Epithelial cell of proximal tubule (primary cell): ENCODE measurements at regions not wholly inside any gene's neighbourhood (a gene's known extent, or its start where the extent isn't known, plus 50 kb on each side); places are given as distances from the start of the nearest gene placed in this dataset.

ENCODE experiments used
- DNase-seq: peaks from one replicate; pipeline ENCODE4 v3.0.0-alpha.2; 2011; ENCODE audit warnings: low read depth
- H3K4me3 ChIP-seq: 2 replicates; pipeline ENCODE4 v1.5.1; 2011; ENCODE audit warnings: low read depth, mild to moderate bottlenecking, low read length
- CTCF ChIP-seq: conservative IDR thresholded peaks from 2 replicates; pipeline ENCODE4 v1.5.1; 2012; ENCODE audit warnings: low read depth, mild to moderate bottlenecking, low read length

GRCh38 chr2:139165041-139165440 lies 384.9 kb upstream of the NXPH2 start:
- no peak for TF ChIP-seq CTCF
- no peak for DNase-seq
- no peak overlapping the region for H3K4me3 ChIP-seq

DNA sequence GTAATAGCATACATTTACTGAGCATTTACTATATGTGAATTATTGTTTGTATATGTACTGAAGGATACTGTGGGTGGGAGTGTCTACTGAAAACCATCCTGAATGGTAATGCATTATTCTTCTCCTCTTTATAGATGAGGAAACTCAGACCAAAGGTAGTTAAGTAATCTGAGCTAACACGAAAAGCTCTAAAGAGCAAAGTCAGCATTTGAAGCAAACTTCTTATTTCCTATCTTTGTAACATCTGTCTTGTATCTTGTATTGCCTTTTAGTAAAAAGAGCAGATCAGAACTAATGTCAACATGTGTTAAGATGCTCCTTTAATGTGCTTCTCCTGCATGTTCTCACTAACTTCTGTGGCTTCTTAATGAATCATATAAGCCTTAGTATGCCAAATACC lies 382.8 kb upstream of the NXPH2 start:
- DNase-seq = no peak
- H3K4me3 ChIP-seq = no peak overlapping the region
- TF ChIP-seq CTCF = no peak

- no peak overlapping the region for H3K4me3 ChIP-seq
- TF ChIP-seq CTCF = no peak
- DNase-seq = no peak
Measured at GRCh38 chr2:139162456-139162855, 382.3 kb upstream of the NXPH2 start.

GRCh38 chr2:139160836-139161235 lies 380.6 kb upstream of the NXPH2 start:
- no peak for DNase-seq
- H3K4me3 ChIP-seq = no peak overlapping the region
- no peak for TF ChIP-seq CTCF

GRCh38 chr2:139159177-139159576 lies 379.0 kb upstream of the NXPH2 start:
- DNase-seq = no peak
- no peak for TF ChIP-seq CTCF
- no peak overlapping the region for H3K4me3 ChIP-seq

DNA sequence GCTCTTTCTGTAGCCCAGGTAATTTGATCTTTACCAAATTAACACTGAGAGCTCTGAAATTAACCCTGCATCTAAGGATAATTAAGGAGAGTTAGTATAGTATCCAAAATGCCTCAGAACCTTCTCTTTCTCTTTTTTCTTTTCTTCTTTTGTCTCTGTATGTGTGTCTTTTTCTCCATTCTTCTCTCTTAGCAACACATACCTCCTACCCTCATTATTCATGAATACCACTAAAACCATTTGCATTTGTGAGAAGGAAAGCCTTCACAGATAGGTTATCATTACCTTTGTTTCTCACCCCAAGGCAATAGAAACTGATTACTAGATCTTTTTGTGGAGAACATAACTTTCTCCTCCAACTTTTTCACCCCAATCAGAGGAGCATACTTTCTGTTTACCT lies 376.5 kb upstream of the NXPH2 start:
- no peak for TF ChIP-seq CTCF
- no peak overlapping the region for H3K4me3 ChIP-seq
- no peak for DNase-seq

DNA sequence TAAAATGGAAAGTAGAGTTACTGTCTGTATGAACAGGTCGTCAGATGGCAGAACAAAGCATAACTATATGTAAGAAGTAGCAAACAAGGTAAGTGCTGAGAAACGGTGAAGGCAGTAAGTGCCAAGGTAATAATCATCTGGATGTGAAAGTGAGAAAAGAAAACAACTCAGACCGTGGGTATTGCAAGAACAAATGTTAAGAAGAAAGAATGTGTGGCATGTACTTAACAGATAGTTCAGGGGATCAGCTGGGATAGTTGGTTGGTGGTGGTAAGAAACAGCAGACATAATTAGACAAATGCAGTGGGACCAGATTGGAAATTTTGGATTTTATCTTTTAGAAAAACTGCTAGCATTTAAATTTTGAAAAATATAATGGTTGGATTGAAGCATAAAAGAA lies 375.8 kb upstream of the NXPH2 start:
- TF ChIP-seq CTCF = no peak
- peak; percentile 1 for DNase-seq
- no peak overlapping the region for H3K4me3 ChIP-seq
